Colonic mucosa (tissue), 4 donors: ENCODE measurements at regions not wholly inside any gene's neighbourhood (a gene's known extent, or its start where the extent isn't known, plus 50 kb on each side); places are given as distances from the start of the nearest gene placed in this dataset.

Experiments used
- DNase-seq: peaks from one replicate; pipeline ENCODE4 v3.0.0-alpha.2; 2020
- H3K27ac ChIP-seq: fragments of 200-600 bp; one replicate; pipeline ENCODE4 v1.8.0; 2021
- H3K27me3 ChIP-seq: fragments of 200-600 bp; one replicate; pipeline ENCODE4 v1.8.0; 2021
- H3K36me3 ChIP-seq: fragments of 200-600 bp; one replicate; pipeline ENCODE4 v1.8.0; 2021
- H3K4me1 ChIP-seq: fragments of 200-600 bp; one replicate; pipeline ENCODE4 v1.8.0; 2021; ENCODE audit warnings: mild to moderate bottlenecking
- H3K4me3 ChIP-seq: fragments of 200-600 bp; one replicate; pipeline ENCODE4 v1.8.0; 2021
- H3K9ac ChIP-seq, 2 donors: one replicate each; pipeline ENCODE4 v1.7.0; 2013; ENCODE audit warnings: control low read depth in 2 of 2, low read depth in 2 of 2, low read length in 2 of 2
- H3K9me3 ChIP-seq: fragments of 200-600 bp; one replicate; pipeline ENCODE4 v1.8.0; 2021
- intact Hi-C: fragments of 100-400 bp; cut with DNase I; formaldehyde crosslinking; loops from one replicate; pipeline ENCODE4 v1.14.1; 2022
- TF ChIP-seq, protein P1 (sequence below): fragments of 200-600 bp; IDR thresholded peaks from one replicate; pipeline ENCODE4 v1.8.0; 2022; ENCODE audit warnings: antibody characterized with exemption, mild to moderate bottlenecking
- donor health status: healthy.
- donor health status: DM: no; HTN: no; CAD: no.
- donor health status: DM: no; HTN: no; CAD: no.

DNA sequence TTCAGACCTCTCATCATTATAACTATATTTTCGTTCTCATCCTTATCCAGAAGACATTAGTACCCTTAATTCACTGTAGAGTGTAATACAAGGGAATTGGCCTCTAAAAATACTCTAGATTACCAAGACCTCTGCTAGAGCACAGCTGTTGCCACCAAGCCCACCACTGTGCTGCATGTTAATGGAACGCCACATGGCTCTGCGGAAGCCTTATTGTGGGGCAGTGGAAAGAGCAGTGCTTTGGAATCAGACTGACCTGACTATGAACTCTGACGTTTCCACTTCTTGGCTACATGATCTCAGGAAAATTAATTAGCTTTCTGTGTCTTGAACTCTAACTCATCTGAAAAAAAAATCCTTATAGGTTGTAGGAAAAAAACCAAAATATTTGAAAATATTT lies 222.1 kb downstream of the LMX1A start:
- intact Hi-C loops = no loop called here
- no peak overlapping the region for H3K4me3 ChIP-seq

DNA sequence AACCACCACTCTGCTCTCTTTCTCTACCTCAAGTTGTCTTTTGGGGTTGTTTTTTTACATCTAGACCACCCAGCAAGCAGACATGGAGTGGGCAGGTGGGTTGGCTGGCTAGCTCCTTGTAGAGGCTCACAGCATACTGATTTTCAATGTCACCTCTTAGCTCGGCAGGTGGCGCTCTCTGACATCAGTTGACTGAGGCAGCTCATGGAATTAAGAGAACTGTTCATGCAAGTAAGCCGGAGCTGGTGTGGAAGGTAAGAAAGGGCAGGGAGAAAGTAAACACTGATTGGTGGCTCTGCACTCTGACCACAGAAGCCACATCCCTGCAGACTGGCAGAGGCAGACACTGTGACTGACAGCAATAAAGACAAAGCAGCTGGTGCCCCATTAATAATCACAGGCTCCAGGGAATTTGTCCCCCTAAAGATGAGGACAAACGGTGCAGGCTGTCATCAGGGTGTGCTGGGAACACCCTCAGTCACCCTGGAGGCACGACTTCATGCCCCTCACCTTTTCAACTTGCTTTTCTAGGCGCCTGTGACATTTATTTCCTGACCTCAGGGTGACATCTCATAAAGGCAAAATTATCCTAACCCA lies 226.8 kb downstream of the LMX1A start:
- Histone ChIP-seq H3K27me3 (no peaks in the 10 kb centered on the region), H3K4me3 (no peak overlapping the region), H3K27ac (no peak overlapping the region), H3K36me3 (no peaks in the 10 kb centered on the region), H3K9ac (no peak overlapping the region), H3K4me1 (no peaks in the 10 kb centered on the region), H3K9me3 (no peaks in the 10 kb centered on the region)
- DNase-seq = peak; percentile 55
- TF ChIP-seq, protein P1, sequence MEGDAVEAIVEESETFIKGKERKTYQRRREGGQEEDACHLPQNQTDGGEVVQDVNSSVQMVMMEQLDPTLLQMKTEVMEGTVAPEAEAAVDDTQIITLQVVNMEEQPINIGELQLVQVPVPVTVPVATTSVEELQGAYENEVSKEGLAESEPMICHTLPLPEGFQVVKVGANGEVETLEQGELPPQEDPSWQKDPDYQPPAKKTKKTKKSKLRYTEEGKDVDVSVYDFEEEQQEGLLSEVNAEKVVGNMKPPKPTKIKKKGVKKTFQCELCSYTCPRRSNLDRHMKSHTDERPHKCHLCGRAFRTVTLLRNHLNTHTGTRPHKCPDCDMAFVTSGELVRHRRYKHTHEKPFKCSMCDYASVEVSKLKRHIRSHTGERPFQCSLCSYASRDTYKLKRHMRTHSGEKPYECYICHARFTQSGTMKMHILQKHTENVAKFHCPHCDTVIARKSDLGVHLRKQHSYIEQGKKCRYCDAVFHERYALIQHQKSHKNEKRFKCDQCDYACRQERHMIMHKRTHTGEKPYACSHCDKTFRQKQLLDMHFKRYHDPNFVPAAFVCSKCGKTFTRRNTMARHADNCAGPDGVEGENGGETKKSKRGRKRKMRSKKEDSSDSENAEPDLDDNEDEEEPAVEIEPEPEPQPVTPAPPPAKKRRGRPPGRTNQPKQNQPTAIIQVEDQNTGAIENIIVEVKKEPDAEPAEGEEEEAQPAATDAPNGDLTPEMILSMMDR = peak; percentile 36
- intact Hi-C loops = no loop called here

More for the DNA sequence above, 222.1 kb downstream of the LMX1A start:
- H3K27me3 ChIP-seq = no peaks in the 10 kb centered on the region
- H3K27ac ChIP-seq = no peak overlapping the region
- H3K36me3 ChIP-seq = no peaks in the 10 kb centered on the region
- DNase-seq = no peak
- no peaks in the 10 kb centered on the region for H3K9me3 ChIP-seq
- no peak overlapping the region for H3K9ac ChIP-seq
- no peaks in the 10 kb centered on the region for H3K4me1 ChIP-seq
- TF ChIP-seq, protein P1 = no peak

DNA sequence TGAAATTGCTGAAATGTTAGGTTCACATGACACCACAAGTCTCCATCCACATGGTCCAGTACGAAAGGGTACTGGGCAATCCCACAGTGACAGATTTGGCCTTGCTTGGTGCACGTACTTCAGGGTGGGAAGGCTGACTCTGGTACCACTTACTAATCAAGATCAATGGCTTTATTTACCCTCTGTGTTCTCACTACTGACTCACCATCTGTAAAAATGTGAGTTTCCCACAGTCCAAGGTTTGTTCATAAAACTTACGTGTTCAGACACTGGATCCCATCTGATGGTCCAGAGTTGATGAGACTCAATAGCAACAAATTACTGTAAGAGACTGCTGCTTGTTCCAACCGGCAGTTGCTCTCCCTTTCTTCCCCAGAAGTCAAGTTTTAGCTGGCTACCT lies 231.7 kb downstream of the LMX1A start:
- no peaks in the 10 kb centered on the region for H3K36me3 ChIP-seq
- intact Hi-C loops = no loop called here
- H3K4me1 ChIP-seq = no peaks in the 10 kb centered on the region
- TF ChIP-seq, protein P1 = no peak
- H3K9ac ChIP-seq = no peak overlapping the region
- H3K4me3 ChIP-seq = no peak overlapping the region
- no peaks in the 10 kb centered on the region for H3K27me3 ChIP-seq
- no peaks in the 10 kb centered on the region for H3K9me3 ChIP-seq
- H3K27ac ChIP-seq = no peak overlapping the region
- DNase-seq = no peak

DNA sequence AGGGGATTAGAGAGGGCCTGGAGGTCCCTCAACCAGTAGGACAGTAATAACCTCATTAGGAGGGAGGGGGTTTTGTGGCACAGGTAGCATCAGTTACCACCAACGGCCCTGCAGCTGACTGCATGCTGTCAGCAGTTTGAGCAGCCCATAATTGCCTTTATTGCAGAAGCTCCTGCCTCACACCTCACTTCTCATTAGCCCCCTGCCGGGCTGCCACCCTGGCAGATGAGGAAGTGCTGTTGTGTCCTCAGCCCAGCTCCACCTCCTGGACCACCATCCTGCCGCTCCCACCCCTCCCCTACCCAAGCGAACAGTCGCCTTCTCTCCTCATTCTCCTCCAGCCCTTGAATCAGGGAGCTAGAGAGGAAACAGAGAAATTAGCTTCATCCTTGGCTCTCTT lies 237.4 kb downstream of the LMX1A start:
- TF ChIP-seq, protein P1 = no peak
- Histone ChIP-seq H3K4me1 (no peaks in the 10 kb centered on the region), H3K36me3 (no peaks in the 10 kb centered on the region), H3K9ac (no peak overlapping the region), H3K27me3 (peaks cover 6% of the 10 kb centered on the region), H3K4me3 (no peak overlapping the region), H3K9me3 (no peaks in the 10 kb centered on the region), H3K27ac (no peak overlapping the region)
- intact Hi-C loops = no loop called here
- DNase-seq = no peak

DNA sequence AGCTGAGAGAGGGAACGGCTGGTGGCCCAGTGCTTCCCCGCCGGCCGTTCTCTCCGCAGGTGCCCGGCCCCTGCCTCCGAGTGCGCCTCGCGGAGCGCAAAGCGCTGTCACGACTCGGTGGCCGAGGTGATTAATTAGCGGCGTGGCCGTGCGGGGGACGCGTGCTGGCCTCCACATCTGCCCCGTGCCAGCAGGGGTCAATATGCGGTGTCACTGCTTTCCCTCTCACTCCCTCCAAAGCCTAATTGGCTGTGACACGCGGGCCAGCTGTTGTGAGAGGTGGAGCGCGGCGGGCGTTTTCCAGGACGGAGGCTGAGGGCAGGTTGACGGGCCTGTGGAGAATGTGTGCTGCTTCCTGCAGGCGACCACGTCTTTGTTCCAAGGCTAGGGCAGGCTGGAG lies 239.0 kb downstream of the LMX1A start:
- Histone ChIP-seq H3K9ac (no peak overlapping the region), H3K27me3 (peaks cover 6% of the 10 kb centered on the region), H3K4me3 (no peak overlapping the region), H3K9me3 (no peaks in the 10 kb centered on the region), H3K27ac (no peak overlapping the region), H3K36me3 (no peaks in the 10 kb centered on the region), H3K4me1 (no peaks in the 10 kb centered on the region)
- DNase-seq = no peak
- TF ChIP-seq, protein P1 = no peak
- intact Hi-C loops = no loop called here
